ENCODE measurements at regions not wholly inside any gene's neighbourhood (a gene's known extent, or its start where the extent isn't known, plus 50 kb on each side); places are given as distances from the start of the nearest gene placed in this dataset.

- TF ChIP-seq CTCF (conservative IDR thresholded peaks at IDR 0.05 in 1 of 2, IDR thresholded peaks at IDR 0.05 in 1 of 2; ENCODE audit: low read depth in 1 of 2, low read length in 2 of 2) = no peak
- no peak for TF ChIP-seq EZH2 (IDR thresholded peaks at IDR 0.05; ENCODE audit: low read length, missing control alignments)
These were observed 379.2 kb downstream of the AASDHPPT start for GRCh38 chr11:106456647-106457046.
